Activated CD4-positive, alpha-beta memory T cell treated with anti-CD3 and anti-CD28 coated beads, Interleukin-2, amount 10 ng/mL, durations not matched to agents 7 days and 5 days (primary cell): ENCODE measurements at regions not wholly inside any gene's neighbourhood (a gene's known extent, or its start where the extent isn't known, plus 50 kb on each side); places are given as distances from the start of the nearest gene placed in this dataset.

ENCODE experiments used
- CTCF ChIA-PET: fragments of 350-600 bp; sonication (Branson Sonifier 250); formaldehyde crosslinking; loops from one replicate; lab custom pipeline; 2021; ENCODE audit warnings: antibody characterized with exemption, inconsistent platforms; lab: Charles Lee
- POLR2A ChIA-PET: fragments of 350-600 bp; sonication (Branson Sonifier 250); formaldehyde crosslinking; loops from one replicate; lab custom pipeline; 2021; ENCODE audit warnings: antibody characterized with exemption; lab: Charles Lee
- DNase-seq: peaks from one replicate; pipeline ENCODE4 v3.0.0-alpha.2; 2020
- H3K27ac Mint-ChIP-seq: one replicate; pipeline ENCODE4 v1.8.0; 2021; ENCODE audit warnings: mild to moderate bottlenecking, mixed read lengths
- H3K27me3 Mint-ChIP-seq: one replicate; pipeline ENCODE4 v1.8.0; 2021; ENCODE audit warnings: mixed read lengths
- H3K36me3 Mint-ChIP-seq: one replicate; pipeline ENCODE4 v1.8.0; 2021; ENCODE audit warnings: low read depth, mixed read lengths
- H3K4me1 Mint-ChIP-seq: one replicate; pipeline ENCODE4 v1.8.0; 2021; ENCODE audit warnings: mixed read lengths
- H3K4me3 Mint-ChIP-seq: one replicate; pipeline ENCODE4 v1.8.0; 2021; ENCODE audit warnings: mild to moderate bottlenecking, mixed read lengths
- H3K9me3 Mint-ChIP-seq: one replicate; pipeline ENCODE4 v1.8.0; 2021; ENCODE audit warnings: mixed read lengths

DNA sequence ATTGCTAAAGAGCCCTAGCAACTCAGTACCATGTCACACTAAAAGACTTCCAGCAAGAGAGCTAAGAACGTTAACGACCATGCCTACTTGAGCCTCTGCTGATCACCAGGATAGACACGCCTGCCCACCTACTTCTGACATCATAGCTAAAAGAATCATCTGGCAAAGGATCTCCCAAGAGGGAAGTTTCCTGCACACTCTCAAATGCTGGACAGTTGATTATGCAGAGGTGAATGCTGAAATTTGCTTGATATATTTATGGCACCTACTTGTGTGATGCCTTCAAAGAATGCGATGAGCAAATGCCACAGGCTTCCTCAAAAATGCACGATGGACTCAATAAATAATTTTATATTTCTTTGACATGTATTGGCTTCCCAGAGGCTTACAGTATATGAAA is 113.6 kb downstream of the GALC start:
- Mint-ChIP-seq H3K36me3 (no peaks in the 10 kb centered on the region), H3K27ac (no peak overlapping the region), H3K9me3 (no peaks in the 10 kb centered on the region), H3K4me1 (no peaks in the 10 kb centered on the region), H3K4me3 (no peak overlapping the region), H3K27me3 (peaks cover 3% of the 10 kb centered on the region)
- POLR2A ChIA-PET = no interaction called here
- CTCF ChIA-PET = no interaction called here
- no peak for DNase-seq

DNA sequence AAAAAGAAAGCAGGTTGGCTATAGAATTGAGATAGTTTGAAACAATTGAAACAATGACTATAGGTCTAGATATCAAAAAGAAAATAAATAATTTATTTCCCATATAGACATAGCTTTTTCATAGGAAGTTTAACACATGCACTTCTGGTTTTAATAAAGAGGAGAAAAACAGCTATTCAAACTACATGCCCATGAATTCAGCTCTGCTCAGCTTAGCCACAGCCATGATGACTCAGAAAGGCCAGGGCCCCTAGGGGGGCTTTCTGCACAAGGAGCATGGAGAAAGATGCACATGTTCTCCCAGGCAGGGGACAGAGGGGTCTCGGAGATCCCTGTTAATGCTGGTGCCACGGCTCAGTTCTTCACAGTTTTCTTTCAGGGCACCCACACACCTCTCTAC is 114.0 kb downstream of the GALC start:
- CTCF ChIA-PET = no interaction called here
- H3K27me3 Mint-ChIP-seq = peaks cover 3% of the 10 kb centered on the region
- POLR2A ChIA-PET = no interaction called here
- H3K4me1 Mint-ChIP-seq = no peaks in the 10 kb centered on the region
- H3K4me3 Mint-ChIP-seq = no peak overlapping the region
- DNase-seq = no peak
- no peaks in the 10 kb centered on the region for H3K36me3 Mint-ChIP-seq
- no peaks in the 10 kb centered on the region for H3K9me3 Mint-ChIP-seq
- no peak overlapping the region for H3K27ac Mint-ChIP-seq

DNA sequence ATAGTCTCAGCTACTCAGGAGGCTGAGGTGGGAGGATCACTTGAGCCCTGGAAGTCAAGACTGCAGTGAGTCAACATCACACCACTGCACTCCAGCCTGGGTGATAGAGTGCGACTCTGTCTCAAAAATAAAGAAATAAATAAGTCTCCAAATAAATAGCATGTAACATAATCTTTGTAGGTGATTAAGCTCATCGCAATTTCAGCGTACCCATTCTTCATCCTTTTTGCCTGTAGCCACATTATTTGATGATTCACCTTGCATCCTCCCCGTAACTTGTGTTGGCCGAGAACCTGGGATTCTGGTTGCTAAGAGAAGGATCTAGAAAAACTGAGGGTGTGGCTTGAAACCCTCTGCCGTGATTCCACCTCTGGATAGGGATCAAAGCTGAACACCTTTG is 115.1 kb downstream of the GALC start:
- Mint-ChIP-seq H3K9me3 (no peaks in the 10 kb centered on the region), H3K4me1 (no peaks in the 10 kb centered on the region), H3K27me3 (peaks cover 3% of the 10 kb centered on the region), H3K36me3 (no peaks in the 10 kb centered on the region), H3K4me3 (no peak overlapping the region), H3K27ac (no peak overlapping the region)
- DNase-seq = no peak
- ChIA-PET POLR2A (no interaction called here), CTCF (no interaction called here)

DNA sequence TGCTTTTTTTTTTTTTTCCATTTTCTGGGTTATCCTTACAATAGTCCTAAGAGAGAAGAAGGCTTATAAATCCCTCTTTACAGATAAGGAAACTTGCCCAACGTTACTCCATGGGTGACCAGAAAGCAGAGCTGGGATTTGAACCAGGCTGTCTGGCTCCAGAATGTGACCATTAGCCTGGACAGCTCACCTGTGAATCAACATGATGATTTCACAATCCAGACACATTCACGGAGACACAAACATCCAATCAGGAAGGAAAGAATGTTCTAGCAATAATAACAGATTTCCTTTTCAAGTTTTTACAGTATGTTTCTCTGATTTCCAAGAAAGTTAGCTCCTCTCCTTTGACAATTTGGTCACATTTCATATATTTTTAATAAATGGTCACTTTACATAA is 118.3 kb downstream of the GALC start:
- H3K4me1 Mint-ChIP-seq = no peaks in the 10 kb centered on the region
- CTCF ChIA-PET = no interaction called here
- H3K9me3 Mint-ChIP-seq = no peaks in the 10 kb centered on the region
- DNase-seq = no peak
- no peak overlapping the region for H3K27ac Mint-ChIP-seq
- POLR2A ChIA-PET = no interaction called here
- H3K4me3 Mint-ChIP-seq = no peak overlapping the region
- no peaks in the 10 kb centered on the region for H3K36me3 Mint-ChIP-seq
- H3K27me3 Mint-ChIP-seq = peaks cover 3% of the 10 kb centered on the region

DNA sequence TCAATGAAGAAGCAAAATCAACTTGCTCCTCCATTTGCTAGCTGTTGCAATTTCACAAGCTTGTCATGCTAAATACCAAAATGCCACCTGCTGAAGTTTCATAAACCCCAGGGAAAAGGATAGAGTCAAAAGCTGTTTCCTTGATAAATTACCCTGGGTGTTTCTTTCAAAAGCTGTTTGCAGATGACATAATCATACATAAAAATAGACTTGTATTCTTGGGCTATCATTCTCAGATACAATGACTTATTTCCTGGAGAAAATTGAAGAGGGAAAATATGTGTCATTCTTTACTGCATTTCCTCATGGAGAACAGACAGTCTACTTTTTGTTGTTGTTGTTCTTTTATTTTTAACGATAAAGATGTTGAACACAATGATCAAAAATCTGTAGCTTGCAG is 119.2 kb downstream of the GALC start:
- POLR2A ChIA-PET = no interaction called here
- H3K9me3 Mint-ChIP-seq = no peaks in the 10 kb centered on the region
- H3K36me3 Mint-ChIP-seq = no peaks in the 10 kb centered on the region
- CTCF ChIA-PET = interaction anchor here (1.0 kb wide), 1 partner anchor 68 kb away, joined by 3 read pairs; no protein-coding TSS in a partner anchor
- no peak overlapping the region for H3K4me3 Mint-ChIP-seq
- peaks cover 3% of the 10 kb centered on the region for H3K27me3 Mint-ChIP-seq
- H3K4me1 Mint-ChIP-seq = no peaks in the 10 kb centered on the region
- DNase-seq = no peak
- no peak overlapping the region for H3K27ac Mint-ChIP-seq

DNA sequence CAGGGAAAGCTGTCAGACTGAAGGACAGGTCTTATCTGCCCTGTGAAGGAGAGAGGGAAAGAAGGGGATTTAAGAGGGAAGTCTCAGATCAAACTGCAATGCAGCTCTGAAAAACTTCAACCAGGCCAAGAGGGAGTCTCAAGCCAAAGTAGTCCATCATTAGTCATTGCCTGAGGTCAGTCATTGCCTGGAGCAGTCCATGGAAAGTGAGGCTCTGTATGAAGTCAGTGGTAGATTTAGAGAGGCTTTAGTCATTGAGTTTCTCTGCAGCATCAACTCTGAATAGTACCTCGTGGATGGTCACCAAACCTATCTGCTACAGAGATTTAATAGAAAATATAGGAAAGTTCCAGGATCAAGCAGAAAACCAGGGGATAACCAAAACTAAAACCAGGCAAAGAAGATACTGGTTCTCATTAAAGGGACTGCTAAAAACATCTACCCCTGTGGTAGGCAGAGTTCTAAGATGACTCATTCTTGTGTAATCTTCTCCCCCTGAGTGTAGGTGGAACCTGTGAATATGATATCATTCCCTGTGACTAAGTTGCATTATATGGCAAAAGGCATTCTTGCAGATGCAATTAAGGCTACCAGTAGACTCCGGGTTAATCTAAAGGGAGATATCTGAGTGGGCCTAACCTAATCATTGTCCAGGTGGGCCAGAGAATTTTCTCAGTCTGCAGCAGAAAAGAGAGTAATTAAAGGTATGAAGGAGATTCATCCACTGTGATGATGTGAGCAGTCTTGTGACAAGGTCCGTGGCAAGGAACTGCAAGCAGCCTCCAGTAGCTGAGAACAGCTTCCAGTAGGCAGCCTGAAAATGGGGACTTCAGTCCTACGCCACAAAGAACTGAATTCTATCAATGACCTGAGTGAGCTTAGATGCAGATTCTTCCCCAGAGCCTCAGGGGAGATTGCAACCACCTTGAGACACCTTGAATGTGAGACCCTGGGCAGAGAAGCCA is 123.1 kb downstream of the GALC start:
- H3K9me3 Mint-ChIP-seq = no peaks in the 10 kb centered on the region
- DNase-seq = no peak
- ChIA-PET CTCF (no interaction called here), POLR2A (no interaction called here)
- no peaks in the 10 kb centered on the region for H3K27me3 Mint-ChIP-seq
- no peaks in the 10 kb centered on the region for H3K36me3 Mint-ChIP-seq
- H3K27ac Mint-ChIP-seq = no peak overlapping the region
- H3K4me1 Mint-ChIP-seq = no peaks in the 10 kb centered on the region
- H3K4me3 Mint-ChIP-seq = no peak overlapping the region

DNA sequence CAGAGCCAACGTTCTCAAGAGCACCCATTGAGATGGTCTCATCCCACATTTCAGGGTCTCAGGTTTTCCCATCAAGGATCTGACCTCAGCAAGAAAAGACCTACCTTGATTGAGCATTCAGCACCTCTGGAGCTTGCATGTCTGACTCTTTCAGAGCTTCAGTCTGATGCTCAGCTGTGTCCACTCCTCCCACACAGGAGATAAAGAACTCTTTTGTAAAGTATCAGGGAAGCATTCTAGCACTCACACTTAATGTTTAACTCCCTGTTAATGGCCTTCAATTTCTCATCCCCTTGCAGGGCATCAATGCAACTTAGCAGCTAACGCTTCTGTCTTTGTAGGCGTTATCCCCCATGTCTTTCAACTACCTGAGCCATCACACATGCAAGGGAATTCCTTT is 124.1 kb downstream of the GALC start:
- no peak overlapping the region for H3K4me3 Mint-ChIP-seq
- POLR2A ChIA-PET = no interaction called here
- no peak for DNase-seq
- no peaks in the 10 kb centered on the region for H3K4me1 Mint-ChIP-seq
- H3K36me3 Mint-ChIP-seq = no peaks in the 10 kb centered on the region
- H3K9me3 Mint-ChIP-seq = no peaks in the 10 kb centered on the region
- peaks cover 2% of the 10 kb centered on the region for H3K27me3 Mint-ChIP-seq
- CTCF ChIA-PET = no interaction called here
- H3K27ac Mint-ChIP-seq = no peak overlapping the region

DNA sequence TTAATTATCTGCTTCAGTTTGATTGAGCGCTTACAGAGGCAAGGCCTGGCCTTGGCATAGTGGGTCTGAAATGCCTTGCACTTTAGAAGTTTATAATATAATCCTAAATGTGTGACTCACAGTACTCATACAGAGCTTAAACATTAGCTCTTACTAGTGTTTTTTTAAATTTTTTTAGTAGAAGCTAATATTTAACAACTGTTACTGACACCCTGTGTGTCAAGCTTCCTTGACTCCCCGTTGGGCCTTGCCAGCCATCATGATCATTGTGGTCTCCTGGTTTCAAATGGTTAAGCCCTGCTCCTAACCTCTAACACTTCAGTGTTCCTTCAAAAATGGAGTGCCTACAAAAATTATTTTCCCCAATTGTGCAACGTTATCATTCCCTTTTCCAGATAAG is 126.9 kb downstream of the GALC start:
- H3K4me1 Mint-ChIP-seq = no peaks in the 10 kb centered on the region
- ChIA-PET POLR2A (no interaction called here), CTCF (no interaction called here)
- no peak overlapping the region for H3K4me3 Mint-ChIP-seq
- no peak overlapping the region for H3K27ac Mint-ChIP-seq
- no peaks in the 10 kb centered on the region for H3K9me3 Mint-ChIP-seq
- H3K27me3 Mint-ChIP-seq = peaks cover 2% of the 10 kb centered on the region
- no peak for DNase-seq
- no peaks in the 10 kb centered on the region for H3K36me3 Mint-ChIP-seq

DNA sequence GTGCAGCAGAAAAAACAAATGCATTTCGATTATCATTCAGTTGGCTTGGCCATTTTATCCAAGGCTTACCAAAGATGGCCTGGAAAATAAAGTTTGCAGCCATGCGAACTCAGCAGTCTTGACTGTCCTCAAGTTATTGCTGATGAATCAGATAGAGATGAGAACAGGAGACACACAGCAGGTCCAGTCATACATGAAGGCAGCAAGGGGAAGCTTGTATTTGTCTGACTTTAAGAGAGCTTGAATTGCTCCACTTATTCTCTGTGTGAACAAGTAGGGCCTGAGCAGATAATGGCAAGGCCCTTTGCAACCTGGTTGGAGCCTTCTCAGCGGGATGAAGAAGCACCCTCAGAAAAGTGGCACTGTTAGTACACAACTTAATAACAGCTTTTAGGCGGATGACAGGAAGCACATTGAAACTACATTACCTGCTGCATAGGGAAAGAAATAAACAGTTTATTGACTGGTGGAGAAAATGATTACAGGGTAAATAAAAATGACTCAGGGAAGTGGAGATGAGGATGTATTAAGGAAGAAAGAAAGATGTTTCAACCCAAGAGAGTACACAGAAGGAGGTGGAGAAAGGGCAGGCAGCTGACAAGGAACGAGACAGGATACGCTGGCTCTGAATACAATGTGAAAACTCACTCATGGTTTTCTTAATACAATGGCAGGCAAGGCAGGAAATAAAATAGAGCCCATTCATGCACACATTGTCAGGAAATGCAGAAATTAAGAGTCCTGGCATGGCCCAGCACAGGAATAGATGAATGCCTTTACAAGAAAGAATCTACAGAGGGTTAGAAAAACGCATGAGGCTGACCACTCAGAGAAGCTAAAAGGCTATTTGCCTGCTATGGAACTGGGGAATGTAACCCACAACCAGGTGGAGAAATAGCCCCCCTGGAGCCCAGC is 128.4 kb downstream of the GALC start:
- POLR2A ChIA-PET = no interaction called here
- CTCF ChIA-PET = no interaction called here
- peaks cover 2% of the 10 kb centered on the region for H3K27me3 Mint-ChIP-seq
- H3K36me3 Mint-ChIP-seq = no peaks in the 10 kb centered on the region
- H3K27ac Mint-ChIP-seq = no peak overlapping the region
- DNase-seq = no peak
- no peaks in the 10 kb centered on the region for H3K4me1 Mint-ChIP-seq
- no peak overlapping the region for H3K4me3 Mint-ChIP-seq
- no peaks in the 10 kb centered on the region for H3K9me3 Mint-ChIP-seq

DNA sequence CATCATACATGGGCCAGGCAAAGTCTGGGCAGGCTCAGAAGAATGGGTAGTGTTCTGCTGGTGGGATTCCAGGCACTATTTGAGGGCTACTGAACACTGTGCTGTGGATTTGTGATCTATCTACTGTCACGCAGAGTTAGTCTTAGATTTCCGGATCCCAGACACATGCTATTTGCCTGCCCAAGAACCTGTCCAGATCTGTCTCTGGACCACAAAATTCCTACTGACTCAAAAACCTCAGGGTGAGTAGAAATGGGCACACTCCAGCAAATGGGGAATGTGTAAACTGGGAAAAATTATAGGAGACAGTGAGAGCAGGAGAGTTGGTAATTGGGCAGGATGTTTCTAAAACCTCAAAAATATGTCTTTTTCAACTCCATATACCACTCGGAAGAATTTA is 129.9 kb downstream of the GALC start:
- no peak for DNase-seq
- H3K9me3 Mint-ChIP-seq = no peaks in the 10 kb centered on the region
- no peak overlapping the region for H3K4me3 Mint-ChIP-seq
- H3K27me3 Mint-ChIP-seq = peaks cover 2% of the 10 kb centered on the region
- H3K27ac Mint-ChIP-seq = no peak overlapping the region
- no peaks in the 10 kb centered on the region for H3K4me1 Mint-ChIP-seq
- POLR2A ChIA-PET = no interaction called here
- CTCF ChIA-PET = interaction anchor here (0.7 to 1.0 kb wide), 2 partner anchors 18 to 736 kb away, joined by 3 to 4 read pairs; no protein-coding TSS in a partner anchor
- no peaks in the 10 kb centered on the region for H3K36me3 Mint-ChIP-seq

DNA sequence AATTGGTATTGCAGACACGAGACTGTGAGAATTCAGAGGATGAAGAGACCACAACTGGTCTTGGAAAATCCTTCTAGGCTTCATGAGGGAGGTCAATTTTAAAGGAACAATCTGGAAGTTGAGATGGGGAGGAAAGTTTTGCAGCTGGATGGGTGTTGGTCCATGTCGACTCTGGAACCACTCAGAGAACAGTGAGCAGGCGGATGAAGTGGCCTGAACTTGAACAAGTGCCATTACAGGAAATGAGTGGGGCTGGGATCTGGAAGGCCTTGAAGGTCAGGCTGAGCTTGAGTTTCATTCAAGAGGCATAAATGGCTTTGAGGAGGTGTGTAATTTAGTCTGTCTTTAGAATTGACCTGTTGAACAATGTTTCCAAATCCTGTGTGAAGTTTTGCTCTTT is 140.9 kb downstream of the GALC start:
- peaks cover 3% of the 10 kb centered on the region for H3K27me3 Mint-ChIP-seq
- H3K4me3 Mint-ChIP-seq = no peak overlapping the region
- H3K9me3 Mint-ChIP-seq = no peaks in the 10 kb centered on the region
- no peaks in the 10 kb centered on the region for H3K36me3 Mint-ChIP-seq
- no peaks in the 10 kb centered on the region for H3K4me1 Mint-ChIP-seq
- H3K27ac Mint-ChIP-seq = no peak overlapping the region
- DNase-seq = no peak
- CTCF ChIA-PET = no interaction called here
- POLR2A ChIA-PET = no interaction called here

DNA sequence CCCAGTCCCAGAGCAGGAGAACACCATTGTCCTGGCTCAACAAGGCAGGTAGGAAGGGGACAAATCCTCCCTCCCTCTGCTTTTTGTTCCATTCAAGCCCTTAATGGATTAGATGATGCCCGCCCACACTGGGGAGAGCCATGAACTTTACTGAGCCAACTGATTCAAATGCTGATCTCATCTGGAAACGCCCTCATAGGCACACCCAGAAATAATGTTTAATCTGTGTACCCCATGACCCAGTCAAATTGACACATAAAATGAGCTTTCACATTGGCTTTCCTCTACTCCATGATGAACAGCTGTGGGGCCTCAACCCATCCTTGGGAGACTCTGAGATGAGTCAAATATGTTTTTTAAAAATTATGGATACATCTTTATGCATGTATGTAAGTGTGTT is 141.8 kb downstream of the GALC start:
- H3K36me3 Mint-ChIP-seq = no peaks in the 10 kb centered on the region
- H3K27me3 Mint-ChIP-seq = peaks cover 1% of the 10 kb centered on the region
- H3K4me1 Mint-ChIP-seq = no peaks in the 10 kb centered on the region
- ChIA-PET CTCF (no interaction called here), POLR2A (no interaction called here)
- no peak overlapping the region for H3K27ac Mint-ChIP-seq
- no peak for DNase-seq
- H3K4me3 Mint-ChIP-seq = no peak overlapping the region
- no peaks in the 10 kb centered on the region for H3K9me3 Mint-ChIP-seq

DNA sequence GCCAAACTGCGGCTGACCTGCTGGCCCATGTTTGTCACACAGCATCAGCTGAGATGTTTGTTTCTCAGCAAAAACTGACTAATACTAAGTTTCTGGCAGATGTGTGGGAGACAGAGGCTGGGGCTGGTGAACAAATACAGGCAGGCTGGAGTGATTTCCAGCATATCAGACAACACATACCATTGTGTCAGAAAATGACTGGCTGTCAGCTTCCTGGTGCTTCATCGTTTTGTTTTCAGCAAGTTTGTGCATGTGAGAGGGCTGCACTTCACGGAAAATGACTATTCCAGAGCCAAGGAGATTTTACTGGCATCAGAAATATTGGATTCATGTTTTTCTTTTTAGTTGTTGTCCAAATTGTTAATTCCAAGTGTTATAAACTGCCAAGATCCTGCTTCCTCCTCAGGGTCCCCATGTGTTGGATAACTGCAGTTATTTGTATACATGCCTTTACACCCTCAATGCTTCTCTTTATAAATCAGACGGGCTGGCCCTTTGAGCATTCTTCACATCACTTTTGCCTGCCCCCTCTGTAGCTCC is 145.7 kb downstream of the GALC start:
- H3K36me3 Mint-ChIP-seq = no peaks in the 10 kb centered on the region
- no peak for DNase-seq
- H3K4me1 Mint-ChIP-seq = no peaks in the 10 kb centered on the region
- no peaks in the 10 kb centered on the region for H3K9me3 Mint-ChIP-seq
- H3K27me3 Mint-ChIP-seq = no peaks in the 10 kb centered on the region
- no peak overlapping the region for H3K4me3 Mint-ChIP-seq
- ChIA-PET CTCF (no interaction called here), POLR2A (no interaction called here)
- no peak overlapping the region for H3K27ac Mint-ChIP-seq
